GM21576 (cell line): ENCODE measurements at regions not wholly inside any gene's neighbourhood (a gene's known extent, or its start where the extent isn't known, plus 50 kb on each side); places are given as distances from the start of the nearest gene placed in this dataset.
"Not testable (repeated sequence)": the region's sequence is repeated elsewhere in the genome, so short reads cannot be mapped to it uniquely, and the experiment has no call there.

ENCODE experiments used
- ATAC-seq: cut with Tn5 transposase; IDR thresholded peaks from one replicate; pipeline ENCODE4 v1.9.1; 2021; ENCODE audit warnings: mild to moderate bottlenecking, moderate library complexity; ENCODE audit not compliant: unreplicated experiment

DNA sequence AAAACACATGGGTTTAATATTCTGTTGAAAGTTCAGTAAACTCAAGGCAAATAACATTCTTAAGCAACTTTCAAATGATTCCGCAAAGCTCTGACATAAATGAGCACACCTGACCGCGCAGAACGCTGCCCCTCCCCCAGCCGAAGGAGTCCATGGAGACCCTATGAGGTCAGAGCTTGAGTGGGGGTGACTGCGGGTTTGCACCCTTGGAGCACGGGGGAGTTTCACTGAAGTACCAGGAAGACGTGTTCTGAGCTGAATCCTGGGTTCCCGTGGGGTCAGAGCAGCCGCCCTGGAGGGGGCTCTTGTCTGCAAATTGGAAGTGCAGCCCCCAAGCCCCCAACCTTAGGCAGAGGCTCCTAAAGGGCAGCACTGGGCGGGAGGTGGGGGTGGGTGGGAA, 324.1 kb upstream of the SFSWAP start:
- no peak for ATAC-seq

DNA sequence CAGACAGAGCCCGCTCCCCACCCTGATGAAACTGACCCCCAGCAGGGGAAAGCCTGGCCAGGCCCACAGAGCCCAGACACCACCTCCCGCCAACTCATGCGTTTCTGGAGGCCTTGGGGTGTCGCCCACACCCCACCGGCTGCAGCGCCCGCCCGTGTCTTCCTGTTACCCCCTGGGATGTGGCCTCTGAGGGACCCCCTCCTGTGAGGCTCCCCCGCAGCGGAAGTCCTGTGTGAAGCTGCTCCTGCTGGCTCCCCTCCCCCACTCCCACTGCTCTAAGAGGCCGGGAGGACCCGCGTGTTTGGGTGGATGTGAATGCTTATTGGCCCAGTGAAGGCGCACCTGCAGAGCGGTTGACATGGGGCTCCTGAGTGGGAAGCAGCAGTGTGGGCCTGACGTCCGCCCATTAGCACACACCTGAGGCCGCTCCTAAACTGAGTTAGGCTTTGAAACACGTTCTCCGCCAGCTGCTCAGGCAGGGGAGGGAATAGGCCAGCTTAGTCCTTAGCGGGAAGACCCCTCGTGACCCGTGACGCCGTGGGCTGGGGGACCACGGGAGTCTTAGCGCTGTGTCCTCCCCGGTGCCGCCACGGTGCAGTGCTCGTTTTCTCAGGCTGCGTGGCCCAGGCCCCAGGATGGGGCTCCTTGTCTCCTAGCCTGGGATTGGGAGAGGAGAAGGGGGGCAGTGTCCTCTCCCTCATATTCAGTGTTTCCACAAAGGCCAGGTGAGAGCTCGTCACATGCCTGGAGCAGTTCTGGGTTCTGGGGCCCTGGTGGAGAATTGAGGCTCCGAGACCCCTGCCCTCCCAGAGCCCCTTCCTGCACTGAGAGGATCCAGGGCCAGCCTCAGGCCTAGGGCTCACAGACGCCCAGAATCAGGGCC, 323.4 kb upstream of the SFSWAP start:
- ATAC-seq: no peak

DNA sequence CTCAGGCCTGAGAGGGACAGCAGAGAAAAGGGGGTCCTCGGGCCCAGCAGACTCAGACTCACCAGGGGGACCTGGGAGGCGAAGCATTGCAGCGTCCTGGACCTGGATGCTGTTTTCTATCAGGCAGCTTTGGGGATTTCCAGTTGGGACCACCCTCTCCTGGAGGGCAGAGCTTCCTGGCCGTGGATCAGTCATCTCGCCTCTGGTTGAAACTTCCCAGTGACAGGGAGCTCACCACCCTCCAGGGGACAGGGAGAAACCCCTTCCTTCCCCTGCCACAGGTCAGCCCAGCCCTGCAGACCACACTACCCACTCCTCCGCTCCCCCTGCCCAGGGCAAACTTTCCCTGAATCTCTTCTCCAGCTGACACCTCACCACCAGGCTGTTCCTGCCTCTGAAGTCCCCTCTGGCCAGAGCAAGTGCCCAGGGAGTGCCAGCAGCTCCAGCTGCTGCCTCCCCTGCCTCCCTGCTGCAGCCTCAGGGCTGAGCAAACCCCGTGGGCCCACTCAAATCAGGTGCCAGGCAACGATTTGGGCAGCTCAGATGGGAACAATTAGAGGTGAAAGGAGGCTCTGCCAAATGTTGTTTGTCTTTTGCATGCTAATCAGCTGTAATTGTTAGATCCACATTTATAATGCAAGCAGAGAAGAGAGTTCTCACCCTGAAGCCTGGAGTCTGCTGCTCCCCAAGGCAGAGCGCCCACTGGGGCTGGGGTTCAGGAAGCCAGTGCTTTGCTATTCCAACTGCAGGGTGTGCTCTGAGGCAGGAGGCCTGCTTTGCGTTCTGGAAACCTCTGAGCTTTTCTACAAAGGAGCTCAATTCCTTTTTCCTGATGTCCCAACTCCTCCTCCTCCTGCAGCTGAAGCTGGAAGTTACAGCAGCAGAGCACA, 322.5 kb upstream of the SFSWAP start:
- not testable (repeated sequence) for ATAC-seq

DNA sequence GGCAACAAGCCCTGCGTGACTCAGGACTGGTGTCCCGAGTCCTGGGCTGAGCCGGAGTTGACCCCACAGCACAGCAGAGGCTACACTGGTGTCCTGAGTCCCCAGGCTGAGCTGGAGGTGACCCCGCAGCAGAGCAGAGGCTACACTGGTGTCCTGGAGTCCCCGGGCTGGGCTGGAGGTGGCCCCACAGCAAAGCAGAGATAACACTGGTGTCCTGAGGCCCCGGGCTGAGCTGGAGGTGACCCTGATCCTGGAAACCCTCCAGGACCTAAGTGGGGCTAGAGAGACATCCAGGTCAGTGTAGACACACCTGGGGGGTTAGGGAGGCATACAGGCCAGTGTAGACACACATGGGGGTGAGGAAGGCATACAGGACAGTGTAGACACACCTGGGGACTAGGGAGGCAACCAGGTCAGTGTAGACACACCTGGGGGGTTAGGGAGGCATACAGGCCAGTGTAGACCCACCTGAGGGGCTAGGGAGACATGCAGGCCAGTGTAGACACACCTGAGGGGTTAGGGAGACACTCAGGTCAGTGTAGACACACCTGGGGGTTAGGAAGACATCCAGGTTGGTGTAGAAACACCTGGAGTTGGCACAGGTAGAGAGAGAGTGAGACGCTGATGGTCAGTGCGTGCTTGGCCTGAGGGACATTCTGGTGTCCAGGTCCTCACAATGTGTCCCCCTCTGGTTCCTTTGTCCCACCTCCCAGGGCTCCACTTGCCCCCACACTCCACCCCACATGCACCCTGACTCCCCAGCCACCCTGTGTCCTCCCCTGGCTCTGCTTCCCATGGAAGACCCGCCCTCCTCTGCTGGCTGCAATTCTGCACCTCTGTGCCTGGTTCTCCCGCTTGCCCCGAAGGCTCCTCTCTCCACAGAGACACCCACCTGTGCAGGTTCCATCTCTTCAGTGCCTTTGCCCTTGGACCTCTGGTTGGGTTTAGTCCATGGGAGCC, 321.6 kb upstream of the SFSWAP start:
- ATAC-seq: no peak

DNA sequence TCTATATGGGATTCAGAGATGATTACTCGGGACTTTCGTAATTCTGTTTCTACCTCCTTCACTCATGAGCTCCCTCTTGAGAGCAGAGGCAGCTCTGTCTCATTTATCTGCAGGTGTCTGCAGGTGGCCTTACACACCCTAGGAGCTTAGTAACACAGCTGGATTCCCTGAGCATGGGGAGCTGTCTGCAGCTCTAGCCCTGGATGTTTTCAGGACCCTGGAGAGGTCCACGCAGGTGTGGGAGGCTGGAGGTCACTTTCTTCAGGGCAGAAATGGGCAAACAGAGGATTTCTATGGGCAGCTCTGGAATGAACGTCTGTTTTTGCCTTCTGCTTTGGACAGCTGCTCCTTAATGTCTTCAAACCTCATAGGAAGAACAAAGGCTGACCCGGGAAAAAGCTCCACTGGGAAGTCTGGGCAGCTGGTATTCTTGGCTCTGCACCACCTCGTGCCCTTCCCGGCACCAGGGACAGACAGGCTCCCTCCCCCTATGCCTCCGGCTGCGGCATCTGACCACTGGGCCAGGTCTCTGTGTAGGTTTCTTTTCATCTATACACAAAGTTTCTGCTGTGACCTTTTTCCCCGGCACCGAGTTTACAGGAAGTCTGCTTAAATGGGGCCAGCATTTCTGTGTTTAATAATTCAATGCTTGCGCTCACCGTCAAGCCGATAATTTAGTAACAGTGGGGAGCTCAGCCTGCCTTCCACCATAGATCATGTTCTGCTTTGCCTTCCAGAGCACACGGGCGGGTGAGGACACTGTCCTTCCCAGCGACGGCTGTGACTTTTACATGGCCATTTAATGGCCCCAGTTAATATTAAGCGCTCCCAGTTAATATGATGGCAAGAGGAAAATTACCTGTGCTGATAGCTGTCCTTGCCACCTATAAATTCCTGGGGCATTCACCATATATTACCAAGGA, 320.2 kb upstream of the SFSWAP start:
- ATAC-seq: no peak

DNA sequence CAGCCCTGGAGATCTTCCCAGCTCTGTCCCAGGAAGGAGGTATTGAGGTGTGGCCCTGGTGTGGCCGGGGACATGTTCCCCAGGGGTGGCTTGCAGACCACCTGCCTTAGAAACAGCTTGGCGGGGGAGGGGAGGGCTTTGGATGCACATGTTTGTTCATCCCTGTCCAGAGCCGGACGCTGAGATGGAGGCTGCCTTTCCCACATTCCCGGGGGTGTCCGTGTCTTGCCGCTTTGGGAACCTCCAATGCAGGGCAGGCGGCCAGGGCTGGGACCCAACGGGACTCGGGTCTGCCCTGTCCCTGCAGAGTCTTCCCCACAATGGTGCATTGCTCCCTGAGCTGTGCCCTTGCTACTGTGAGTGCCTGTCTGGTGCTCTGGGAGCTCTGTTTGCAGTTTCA, 319.5 kb upstream of the SFSWAP start:
- no peak for ATAC-seq

DNA sequence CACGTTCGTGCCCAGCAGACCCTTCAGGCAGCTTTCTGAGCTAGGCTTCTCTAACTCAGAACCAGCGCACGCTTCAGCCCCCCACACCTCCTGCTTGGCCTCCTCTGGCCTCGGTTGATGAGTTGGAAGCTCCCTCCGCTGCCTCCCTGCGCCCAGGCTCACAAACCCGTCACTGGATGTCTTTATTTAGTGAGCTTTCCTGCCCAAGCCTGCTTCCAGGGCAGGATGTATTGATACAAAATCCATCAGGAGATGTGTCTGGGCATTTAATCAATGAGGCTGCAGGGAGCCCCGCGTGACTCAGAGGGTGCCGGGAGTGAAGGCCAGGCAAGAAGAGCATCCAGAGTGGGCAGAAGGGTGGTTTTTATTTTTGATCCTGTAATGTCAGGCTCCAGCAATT, 316.1 kb upstream of the SFSWAP start:
- ATAC-seq: not testable (repeated sequence)

DNA sequence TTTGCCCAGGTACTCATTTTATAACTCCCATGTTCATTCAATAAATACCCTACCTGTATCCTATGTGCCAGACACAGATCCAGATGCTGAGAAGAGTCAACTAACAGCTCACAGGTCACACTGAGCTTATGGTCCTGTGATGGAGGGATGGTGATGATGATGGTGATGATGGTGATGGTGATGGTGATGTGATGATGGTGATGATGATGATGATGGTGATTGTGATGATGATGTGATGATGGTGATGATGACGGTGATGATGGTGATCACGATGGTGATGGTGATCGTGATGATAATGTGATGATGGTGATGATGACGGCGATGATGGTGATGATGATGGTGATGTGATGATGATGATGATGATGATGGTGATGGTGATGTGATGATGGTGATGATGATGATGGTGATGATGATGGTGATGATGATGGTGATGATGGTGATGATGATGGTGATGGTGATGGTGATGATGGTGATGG, 315.6 kb upstream of the SFSWAP start:
- ATAC-seq: not testable (repeated sequence)

DNA sequence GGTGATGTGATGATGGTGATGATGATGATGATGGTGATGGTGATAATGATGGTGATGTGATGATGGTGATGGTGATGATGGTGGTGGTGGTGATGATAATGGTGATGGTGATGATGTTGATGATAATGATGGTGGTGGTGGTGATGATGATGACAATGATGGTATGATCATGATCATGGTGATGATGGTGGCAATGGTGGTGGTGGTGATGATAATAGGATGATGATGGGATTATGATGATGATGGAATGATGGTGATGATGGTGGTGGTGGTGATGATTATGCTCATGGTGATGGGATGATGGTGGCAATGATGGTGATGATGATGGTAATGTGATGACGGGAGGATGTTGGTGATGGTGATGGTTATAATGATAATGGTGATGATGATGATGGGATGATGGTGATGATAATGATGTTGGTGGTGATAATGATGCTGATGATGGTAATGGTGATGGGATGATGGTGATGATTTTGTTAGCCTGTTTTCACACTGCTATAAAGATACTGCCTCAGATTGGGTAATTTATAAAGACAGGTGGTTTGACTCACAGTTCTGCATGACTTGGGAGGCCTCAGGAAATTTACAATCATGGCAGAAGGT, 314.8 kb upstream of the SFSWAP start:
- ATAC-seq: no peak

DNA sequence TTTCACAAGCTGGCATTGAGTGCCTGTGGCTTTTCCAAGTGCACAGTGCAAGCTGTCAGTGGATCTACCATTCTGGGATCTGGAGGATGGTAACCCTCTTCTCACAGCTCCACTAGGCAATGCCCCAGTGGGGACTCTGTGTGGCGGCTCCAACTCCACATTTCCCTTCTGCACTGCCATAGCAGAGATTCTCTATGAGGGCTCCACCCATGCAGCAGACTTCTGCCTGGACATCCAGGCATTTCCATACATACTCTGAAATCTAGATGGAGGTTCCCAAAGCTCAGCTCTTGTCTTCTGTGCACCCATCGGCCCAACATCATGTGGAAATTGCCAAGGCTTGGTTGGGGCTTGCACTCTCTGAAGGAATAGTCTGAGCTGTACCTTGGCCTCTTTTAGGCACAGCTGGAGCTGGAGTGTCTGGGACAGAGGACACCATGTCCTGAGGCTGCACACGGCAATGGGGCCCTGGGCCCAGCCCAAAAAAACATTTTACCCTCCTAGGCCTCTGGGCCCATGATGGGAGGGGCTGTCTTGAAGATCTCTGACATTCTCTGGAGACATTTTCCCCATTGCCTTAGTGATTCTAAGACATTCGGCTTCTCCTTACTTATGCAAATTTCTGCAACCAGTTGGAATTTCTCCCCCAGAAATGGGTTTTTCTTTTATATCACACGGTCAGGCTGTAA, 313.3 kb upstream of the SFSWAP start:
- ATAC-seq: no peak

DNA sequence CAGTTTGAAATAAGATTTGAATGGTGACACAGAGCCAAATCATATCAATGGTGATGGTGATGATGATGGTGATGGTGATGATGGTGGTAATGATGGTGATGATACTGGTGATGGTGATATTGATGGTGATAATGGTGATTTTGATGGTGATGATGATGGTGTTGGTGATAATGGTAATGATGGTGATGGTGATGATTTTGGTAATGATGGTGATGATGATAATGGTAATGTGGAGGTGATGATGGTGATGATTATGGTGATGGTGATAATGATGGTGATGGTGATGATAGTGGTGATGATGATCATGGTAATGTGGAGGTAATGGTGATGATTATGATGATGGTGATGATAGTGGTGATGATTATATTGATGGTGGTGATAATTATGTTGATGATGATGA, 311.9 kb upstream of the SFSWAP start:
- ATAC-seq: no peak

DNA sequence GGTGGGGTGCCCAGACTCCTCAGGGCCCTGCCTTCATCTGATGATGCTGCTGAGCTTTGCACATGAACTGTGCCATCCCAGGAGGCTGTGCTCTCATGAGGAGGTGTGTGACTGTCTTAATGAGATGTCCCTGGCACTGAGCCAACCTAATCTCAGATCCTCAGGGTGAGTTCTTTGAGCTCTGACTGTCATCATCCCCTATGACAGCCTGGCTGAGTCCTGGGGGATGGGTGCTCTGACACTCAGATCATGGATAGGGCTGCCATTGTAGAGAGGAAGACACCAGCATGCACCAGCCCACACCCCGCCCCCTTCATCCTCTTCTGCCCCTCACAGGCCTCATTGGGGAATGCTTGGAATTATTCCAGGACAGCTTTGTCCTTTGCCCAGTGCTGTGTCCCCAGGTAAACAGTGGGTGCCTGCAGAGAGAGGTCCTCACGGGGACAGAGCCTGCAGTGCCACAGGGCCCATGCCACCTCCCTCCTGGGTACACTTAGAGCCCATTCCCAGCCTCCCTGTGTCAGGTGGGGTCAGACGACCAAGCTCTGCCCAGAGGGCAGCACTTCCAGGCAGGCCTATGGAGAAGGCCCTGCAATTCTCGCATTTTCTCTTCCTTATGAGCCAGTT, 310.1 kb upstream of the SFSWAP start:
- not testable (repeated sequence) for ATAC-seq

DNA sequence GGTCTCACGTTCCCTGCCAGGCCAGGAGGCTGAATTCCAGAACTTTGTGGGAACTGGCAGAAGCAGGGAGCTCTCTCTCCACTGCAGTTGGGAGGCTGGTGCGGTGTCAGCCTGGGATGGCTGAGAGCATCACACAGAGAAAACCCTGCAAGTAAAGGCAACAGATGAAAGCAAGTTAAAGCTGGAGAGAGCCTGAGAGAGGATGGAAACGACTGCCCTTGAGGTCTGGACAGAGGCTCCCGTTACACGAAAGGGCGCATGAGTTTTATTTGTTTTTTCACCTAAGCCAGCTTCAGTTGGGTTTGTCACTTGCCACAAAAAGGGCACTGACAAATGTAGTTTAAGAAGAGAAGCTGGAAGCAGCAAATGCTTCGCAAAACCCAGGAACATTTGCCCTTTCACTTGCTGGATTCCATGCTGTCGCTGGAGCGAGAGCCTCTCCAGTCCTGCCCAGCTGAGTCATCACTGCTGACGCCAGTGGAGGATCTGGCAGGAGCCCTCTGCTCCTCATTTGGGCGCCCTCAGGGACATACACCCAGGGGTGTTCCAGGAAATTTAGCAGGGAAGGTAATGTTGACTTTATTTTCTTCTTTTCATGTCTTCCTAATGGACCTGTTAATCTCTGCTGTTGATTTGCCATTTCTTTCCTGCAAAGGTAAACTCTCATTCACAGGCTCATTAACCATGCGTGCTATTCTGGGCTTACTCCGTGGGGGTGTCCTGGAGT, 308.8 kb upstream of the SFSWAP start:
- ATAC-seq: not testable (repeated sequence)

DNA sequence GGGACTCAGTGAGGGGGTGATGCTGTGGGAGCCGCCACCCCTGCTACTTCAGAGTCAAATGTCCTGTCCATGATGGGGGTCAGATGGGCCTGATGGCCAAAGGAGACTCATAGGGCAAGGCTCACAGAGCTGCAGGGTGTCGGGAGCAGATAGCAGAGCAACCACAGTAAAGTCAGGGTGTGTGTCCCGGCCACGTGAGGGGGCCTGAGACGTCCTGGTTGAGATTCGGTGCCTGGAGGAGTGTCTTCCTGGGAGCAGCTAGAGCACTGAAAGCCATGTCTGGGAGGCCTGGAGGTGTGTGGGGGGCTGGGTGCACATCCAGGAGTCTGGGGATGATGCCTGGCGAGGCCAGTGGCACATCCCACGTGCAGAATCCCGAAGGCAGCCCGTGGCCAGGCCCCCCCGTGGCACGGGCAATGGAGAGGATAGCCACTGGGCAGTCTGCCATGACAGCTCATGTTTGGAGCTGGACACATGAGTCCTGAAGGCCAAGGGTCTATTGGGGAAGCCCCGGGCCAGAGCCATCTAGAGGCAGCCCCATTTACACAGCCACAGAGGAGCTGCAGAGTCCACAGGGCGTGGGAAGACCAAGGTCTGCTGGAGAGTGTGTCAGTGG, 308.0 kb upstream of the SFSWAP start:
- ATAC-seq: no peak

DNA sequence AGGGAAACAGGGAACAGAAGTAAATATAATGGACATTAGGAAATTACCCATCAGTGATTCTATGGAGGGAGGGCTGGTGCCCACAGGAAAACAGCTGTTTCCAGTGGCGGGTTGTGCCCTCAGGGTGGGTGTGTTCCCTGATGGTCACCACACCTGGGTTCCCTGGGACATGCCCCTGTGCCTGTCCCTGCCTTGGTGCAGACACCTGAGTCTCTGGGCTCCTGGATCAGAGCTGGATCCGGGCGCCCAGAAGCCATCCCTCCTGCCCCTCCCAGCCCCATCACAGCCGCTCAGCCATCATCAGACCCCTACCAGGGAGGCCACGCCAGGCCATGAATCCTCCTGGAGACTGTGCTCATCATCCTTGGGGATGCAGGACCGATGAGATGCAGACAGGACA, 307.2 kb upstream of the SFSWAP start:
- no peak for ATAC-seq

DNA sequence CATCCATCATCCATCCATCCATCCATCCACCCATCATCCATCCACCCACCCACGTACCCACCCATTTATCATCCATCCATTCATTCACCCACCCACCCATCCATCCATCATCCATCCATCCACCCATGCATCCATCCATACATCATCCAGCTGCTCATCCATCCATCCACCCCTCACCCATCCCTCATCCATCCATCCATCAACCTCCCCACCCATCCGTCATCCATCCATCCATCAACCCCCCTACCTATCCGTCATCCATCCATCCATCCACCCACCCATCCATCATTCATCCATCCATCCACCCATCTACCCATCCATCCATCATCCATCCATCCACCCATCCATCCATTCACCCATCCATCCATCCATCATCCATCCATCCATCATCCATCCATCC, 306.2 kb upstream of the SFSWAP start:
- no peak for ATAC-seq
